ENCODE measurements at regions not wholly inside any gene's neighbourhood (a gene's known extent, or its start where the extent isn't known, plus 50 kb on each side); places are given as distances from the start of the nearest gene placed in this dataset.

- no peak for TF ChIP-seq POLR2AphosphoS5 (IDR thresholded peaks at IDR 0.05; ENCODE audit: low read depth, low read length)
- no peak for TF ChIP-seq POLR2A (IDR thresholded peaks at IDR 0.05; ENCODE audit: low read depth, low read length)
These were observed 365.0 kb upstream of the RUNX1 start for GRCh38 chr21:35414056-35414455.

Data from GM12892 (cell line).